GM18858 (cell line): ENCODE measurements at regions not wholly inside any gene's neighbourhood (a gene's known extent, or its start where the extent isn't known, plus 50 kb on each side); places are given as distances from the start of the nearest gene placed in this dataset.

Experiments
- ATAC-seq: cut with Tn5 transposase; IDR thresholded peaks from one replicate; pipeline ENCODE4 v1.9.1; 2021; ENCODE audit not compliant: unreplicated experiment

GRCh38 chr1:228968891-228969606 lies 233.8 kb downstream of the RHOU start:
- ATAC-seq: no peak

- no peak for ATAC-seq
These were observed 234.9 kb downstream of the RHOU start for GRCh38 chr1:228969953-228970800.

GRCh38 chr1:228972576-228972975 lies 237.3 kb downstream of the RHOU start:
- ATAC-seq: no peak

- no peak for ATAC-seq
These were observed 239.0 kb downstream of the RHOU start for GRCh38 chr1:228974273-228974672.

GRCh38 chr1:228975238-228975907 lies 240.1 kb downstream of the RHOU start:
- ATAC-seq: no peak

GRCh38 chr1:228976316-228976715 lies 241.0 kb downstream of the RHOU start:
- no peak for ATAC-seq

GRCh38 chr1:228977307-228977706 lies 242.0 kb downstream of the RHOU start:
- no peak for ATAC-seq

GRCh38 chr1:228977741-228978140 lies 242.5 kb downstream of the RHOU start:
- no peak for ATAC-seq

GRCh38 chr1:228978484-228979324 lies 243.4 kb downstream of the RHOU start:
- ATAC-seq: no peak

GRCh38 chr1:228979325-228979699 lies 244.0 kb downstream of the RHOU start:
- ATAC-seq: no peak

GRCh38 chr1:228979774-228980173 lies 244.5 kb downstream of the RHOU start:
- ATAC-seq: no peak

- ATAC-seq: no peak
These were observed 245.1 kb downstream of the RHOU start for GRCh38 chr1:228980232-228980937.

GRCh38 chr1:228982637-228983036 lies 247.4 kb downstream of the RHOU start:
- no peak for ATAC-seq

- ATAC-seq: no peak
These were observed 248.0 kb downstream of the RHOU start for GRCh38 chr1:228983231-228983660.

- ATAC-seq: no peak
These were observed 248.4 kb downstream of the RHOU start for GRCh38 chr1:228983661-228984060.

GRCh38 chr1:228984107-228984506 lies 248.8 kb downstream of the RHOU start:
- ATAC-seq: no peak

GRCh38 chr1:228984646-228985631 lies 249.7 kb downstream of the RHOU start:
- no peak for ATAC-seq

GRCh38 chr1:228985661-228986060 lies 250.4 kb downstream of the RHOU start:
- no peak for ATAC-seq
